Tibial nerve (tissue), 3 donors: ENCODE measurements at regions not wholly inside any gene's neighbourhood (a gene's known extent, or its start where the extent isn't known, plus 50 kb on each side); places are given as distances from the start of the nearest gene placed in this dataset.

Source experiments
- POLR2A ChIP-seq, 2 donors: fragments of 450-650 bp; IDR thresholded peaks; one replicate each; pipeline ENCODE4 v1.6.1; 2017; ENCODE audit warnings: antibody characterized with exemption in 2 of 2, mild to moderate bottlenecking in 2 of 2, moderate library complexity in 2 of 2
- TF ChIP-seq, protein P1 (sequence below), 5 experiments: fragments of 200-600 bp in 3 of 5; fragments of 450-650 bp in 2 of 5; sonication (generic) in 3 of 5; IDR thresholded peaks; one replicate each; pipeline ENCODE4 v1.5.1; 2016 to 2019; ENCODE audit warnings: antibody characterized with exemption in 5 of 5, mild to moderate bottlenecking in 3 of 5, moderate library complexity in 2 of 5

GRCh38 chr11:69916806-69917387 is 97.7 kb upstream of the FGF3 start:
- no peak for TF ChIP-seq POLR2A (IDR thresholded peaks at IDR 0.05)
- TF ChIP-seq, protein P1, sequence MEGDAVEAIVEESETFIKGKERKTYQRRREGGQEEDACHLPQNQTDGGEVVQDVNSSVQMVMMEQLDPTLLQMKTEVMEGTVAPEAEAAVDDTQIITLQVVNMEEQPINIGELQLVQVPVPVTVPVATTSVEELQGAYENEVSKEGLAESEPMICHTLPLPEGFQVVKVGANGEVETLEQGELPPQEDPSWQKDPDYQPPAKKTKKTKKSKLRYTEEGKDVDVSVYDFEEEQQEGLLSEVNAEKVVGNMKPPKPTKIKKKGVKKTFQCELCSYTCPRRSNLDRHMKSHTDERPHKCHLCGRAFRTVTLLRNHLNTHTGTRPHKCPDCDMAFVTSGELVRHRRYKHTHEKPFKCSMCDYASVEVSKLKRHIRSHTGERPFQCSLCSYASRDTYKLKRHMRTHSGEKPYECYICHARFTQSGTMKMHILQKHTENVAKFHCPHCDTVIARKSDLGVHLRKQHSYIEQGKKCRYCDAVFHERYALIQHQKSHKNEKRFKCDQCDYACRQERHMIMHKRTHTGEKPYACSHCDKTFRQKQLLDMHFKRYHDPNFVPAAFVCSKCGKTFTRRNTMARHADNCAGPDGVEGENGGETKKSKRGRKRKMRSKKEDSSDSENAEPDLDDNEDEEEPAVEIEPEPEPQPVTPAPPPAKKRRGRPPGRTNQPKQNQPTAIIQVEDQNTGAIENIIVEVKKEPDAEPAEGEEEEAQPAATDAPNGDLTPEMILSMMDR (IDR thresholded peaks at IDR 0.05): no peak
